Right lobe of liver (tissue), 4 donors: ENCODE measurements at regions not wholly inside any gene's neighbourhood (a gene's known extent, or its start where the extent isn't known, plus 50 kb on each side); places are given as distances from the start of the nearest gene placed in this dataset.
"Not testable (repeated sequence)": the region's sequence is repeated elsewhere in the genome, so short reads cannot be mapped to it uniquely, and the experiment has no call there.

Experiments used
- POLR2A ChIP-seq: fragments of 450-650 bp; IDR thresholded peaks from one replicate; pipeline ENCODE4 v1.6.1; 2017; ENCODE audit warnings: antibody characterized with exemption, mild to moderate bottlenecking
- TF ChIP-seq, protein P1 (sequence below), 4 donors: fragments of 200-600 bp in 3 of 4; fragments of 450-650 bp in 1 of 4; IDR thresholded peaks; one replicate each; pipeline versions ENCODE4 v1.5.1 to v1.8.0; 2016 to 2022; ENCODE audit warnings: antibody characterized with exemption in 4 of 4, mild to moderate bottlenecking in 2 of 4
- donor health status: DM: no; HTN: no; CAD: no.
- donor health status: DM: no; HTN: no; CAD: no.
- donor health status: DM: no; HTN: yes; CAD: no.

DNA sequence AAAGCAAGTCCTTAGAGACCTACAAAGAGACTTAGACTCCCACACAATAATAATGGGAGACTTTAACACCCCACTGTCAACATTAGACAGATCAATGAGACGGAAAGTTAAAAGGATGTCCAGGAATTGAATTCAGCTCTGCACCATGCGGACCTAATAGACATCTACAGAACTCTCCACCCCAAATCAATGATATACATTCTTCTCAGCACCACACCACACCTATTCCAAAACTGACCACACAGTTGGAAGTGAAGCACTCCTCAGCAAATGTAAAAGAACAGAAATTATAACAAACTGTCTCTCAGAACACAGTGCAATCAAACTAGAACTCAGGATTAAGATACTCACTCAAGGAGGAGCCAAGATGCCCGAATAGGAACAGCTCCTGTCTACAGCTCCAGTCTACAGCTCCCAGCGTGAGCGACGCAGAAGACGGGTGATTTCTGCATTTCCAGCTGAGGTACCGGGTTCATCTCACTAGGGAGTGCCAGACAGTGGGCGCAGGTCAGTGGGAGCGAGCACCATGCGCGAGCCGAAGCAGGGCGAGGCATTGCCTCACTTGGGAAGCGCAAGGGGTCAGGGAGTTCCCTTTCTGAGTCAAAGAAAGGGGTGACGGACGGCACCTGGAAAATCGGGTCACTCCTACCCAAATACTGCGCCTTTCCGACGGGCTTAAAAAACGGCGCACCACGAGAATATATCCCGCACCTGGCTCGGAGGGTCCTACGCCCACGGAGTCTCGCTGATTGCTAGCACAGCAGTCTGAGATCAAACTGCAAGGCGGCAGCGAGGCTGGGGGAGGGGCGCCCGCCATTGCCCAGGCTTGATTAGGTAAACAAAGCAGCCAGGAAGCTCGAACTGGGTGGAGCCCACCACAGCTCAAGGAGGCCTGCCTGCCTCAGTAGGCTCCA lies 66.6 kb upstream of the ZNF30 start:
- TF ChIP-seq, protein P1, sequence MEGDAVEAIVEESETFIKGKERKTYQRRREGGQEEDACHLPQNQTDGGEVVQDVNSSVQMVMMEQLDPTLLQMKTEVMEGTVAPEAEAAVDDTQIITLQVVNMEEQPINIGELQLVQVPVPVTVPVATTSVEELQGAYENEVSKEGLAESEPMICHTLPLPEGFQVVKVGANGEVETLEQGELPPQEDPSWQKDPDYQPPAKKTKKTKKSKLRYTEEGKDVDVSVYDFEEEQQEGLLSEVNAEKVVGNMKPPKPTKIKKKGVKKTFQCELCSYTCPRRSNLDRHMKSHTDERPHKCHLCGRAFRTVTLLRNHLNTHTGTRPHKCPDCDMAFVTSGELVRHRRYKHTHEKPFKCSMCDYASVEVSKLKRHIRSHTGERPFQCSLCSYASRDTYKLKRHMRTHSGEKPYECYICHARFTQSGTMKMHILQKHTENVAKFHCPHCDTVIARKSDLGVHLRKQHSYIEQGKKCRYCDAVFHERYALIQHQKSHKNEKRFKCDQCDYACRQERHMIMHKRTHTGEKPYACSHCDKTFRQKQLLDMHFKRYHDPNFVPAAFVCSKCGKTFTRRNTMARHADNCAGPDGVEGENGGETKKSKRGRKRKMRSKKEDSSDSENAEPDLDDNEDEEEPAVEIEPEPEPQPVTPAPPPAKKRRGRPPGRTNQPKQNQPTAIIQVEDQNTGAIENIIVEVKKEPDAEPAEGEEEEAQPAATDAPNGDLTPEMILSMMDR (IDR thresholded peaks at IDR 0.05), result not testable (repeated sequence)
- not testable (repeated sequence) for TF ChIP-seq POLR2A
